SKM-1 treated with dmso at 0.1 percent for 144 hours (cell line): ENCODE measurements at regions not wholly inside any gene's neighbourhood (a gene's known extent, or its start where the extent isn't known, plus 50 kb on each side); places are given as distances from the start of the nearest gene placed in this dataset.
A peak's percentile ranks its signal among the peaks of the same experiment; 100 is the strongest.

Source experiments
- DNase-seq: peaks from one replicate; lab custom pipeline; 2025; ENCODE audit not compliant: unreplicated experiment; lab: John Stamatoyannopoulos, UW

DNA sequence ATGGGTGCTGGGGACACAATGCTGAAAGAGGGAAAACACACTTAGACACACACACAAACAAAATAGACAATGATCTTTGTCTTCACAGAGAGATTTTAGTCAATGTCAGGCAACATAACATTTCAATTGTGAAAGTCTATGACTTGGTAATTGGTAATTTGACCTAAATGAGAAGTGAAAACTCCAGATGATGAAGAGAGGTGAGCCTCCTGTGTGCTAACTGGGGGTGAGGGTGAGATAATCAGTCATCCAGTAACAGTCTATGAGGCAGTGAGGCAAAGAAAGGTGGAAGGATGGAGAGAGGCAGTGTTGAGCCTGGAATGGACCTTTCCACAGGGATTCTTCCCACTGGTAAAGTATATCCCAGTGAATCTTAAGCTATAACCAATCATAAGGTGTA is 744.2 kb downstream of the MAFB start:
- DNase-seq, result no peak

DNA sequence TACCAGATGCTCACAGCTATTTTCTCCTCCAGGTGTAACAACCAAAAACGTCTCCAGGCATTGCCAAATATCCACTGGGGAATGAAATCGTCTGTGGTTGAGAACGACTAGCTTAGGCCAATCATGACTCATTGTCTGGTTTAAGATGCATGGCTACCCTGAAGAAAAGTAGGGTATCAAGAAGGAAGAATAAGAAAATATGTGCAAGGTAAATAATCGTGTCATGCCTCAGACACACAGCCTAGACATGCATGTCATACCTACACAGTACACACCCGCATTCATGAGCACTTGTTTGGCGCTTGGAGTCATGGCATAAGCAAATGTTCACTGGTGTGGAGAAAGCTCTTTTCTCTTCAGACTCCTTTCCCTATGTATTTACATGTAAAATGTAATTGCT is 745.7 kb downstream of the MAFB start:
- no peak for DNase-seq

DNA sequence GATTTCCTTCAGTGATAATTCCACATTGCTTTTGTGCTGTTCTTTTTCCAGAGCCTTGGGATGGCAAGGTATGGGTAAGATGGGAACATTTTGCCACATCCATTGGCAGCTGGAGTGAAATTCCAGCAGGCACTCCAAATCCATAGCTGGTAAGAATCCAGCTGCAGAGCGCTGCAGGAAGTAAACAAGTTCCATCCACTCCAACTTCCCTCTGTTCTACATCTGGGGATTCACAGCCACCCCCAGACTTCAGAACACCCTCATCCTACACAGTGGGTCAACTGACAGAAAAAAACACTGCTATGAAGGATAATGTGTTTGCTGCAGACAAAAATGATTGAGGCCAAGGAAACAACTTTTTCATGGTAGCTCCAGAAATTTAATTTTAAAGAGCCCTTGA is 747.8 kb downstream of the MAFB start:
- DNase-seq, result no peak

DNA sequence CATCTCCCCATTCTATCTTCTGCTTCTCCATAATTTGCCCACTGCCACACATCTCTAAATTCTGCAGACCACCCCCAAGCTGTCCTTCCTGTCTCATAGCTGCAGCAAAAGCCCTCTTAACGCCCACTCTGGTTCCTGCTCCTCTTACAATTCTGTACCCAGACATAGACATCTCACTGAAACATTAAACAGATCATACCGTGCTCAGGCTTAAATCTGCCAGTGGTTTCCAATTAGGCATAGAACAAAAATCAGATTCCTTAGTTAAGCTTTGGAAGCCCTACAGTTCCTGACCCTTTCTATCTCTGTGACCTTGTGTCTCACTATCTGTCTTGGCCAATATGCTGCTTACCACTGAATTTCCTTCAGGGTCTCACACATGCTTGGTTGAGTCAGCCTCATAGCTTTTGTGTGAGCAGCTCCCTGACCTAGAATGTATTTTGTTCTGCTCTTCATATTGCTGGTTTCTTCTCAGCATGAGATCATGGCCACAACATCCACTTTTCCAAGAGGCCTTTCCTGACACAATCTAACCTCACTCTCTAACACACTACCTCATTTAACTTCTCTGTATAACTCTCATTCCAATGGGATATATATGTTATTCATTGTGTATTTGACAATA is 749.7 kb downstream of the MAFB start:
- DNase-seq, result no peak

DNA sequence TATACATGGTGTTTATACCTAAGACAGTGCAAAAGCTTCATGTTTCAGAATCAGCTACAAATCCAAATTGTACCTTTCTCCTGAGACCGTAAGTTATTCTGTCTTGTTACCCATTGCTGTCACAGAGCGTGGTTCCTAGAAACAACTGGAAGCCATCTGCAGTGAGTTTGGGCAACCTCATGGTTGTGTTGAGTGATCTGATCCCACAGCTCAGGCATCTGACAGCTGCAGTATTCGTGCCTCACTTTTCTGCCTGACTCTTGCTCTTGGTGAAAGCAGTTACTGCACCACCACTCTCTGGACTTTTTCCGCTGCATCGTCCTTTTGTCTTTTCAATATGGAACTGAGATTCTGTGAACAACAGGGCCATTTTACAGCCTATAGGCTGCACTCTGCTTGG is 752.6 kb downstream of the MAFB start:
- DNase-seq, result no peak

DNA sequence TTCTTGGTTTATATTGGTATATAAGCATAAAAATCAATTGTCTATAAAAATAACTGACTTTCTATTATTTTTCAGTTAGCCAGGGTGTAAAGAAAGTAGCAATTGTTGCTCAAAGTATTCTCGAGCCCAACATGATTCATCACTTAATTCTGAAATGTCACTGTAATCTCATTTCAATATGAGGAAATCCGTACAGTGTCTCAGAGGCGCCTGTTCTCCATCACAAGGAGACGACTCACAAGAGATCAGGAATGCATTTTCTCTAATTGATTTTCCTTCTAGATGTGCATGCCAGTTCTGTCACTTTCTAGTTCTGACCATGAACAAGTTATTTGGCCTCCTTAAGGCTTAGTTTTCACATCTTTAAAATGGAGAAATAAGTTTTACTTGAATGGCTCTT is 753.1 kb downstream of the MAFB start:
- DNase-seq, result no peak

DNA sequence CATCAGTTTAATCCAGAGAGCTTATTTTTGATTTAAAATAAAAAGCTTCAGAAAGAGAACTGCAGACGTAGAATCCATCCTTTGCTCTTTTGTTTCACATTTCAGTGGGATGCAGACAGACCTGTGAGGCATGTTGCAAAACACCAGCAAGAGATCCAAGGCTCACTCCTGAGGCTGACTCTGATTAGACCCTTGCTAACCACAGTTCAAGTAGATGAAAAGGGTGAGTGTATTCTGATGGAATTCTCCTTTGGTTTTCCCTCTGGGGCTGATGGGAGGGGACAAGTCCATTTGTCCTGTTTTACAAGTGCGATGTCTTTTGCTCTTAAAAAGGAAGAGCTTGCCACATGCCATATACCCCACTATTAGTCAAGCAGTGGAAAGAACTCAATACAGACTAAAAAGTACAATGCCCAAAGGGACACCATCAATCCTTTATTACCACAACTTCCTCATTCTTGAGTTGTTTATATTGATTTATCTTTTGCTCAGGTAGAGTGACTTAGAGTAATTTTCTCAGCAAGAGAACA is 772.7 kb downstream of the MAFB start:
- no peak for DNase-seq

DNA sequence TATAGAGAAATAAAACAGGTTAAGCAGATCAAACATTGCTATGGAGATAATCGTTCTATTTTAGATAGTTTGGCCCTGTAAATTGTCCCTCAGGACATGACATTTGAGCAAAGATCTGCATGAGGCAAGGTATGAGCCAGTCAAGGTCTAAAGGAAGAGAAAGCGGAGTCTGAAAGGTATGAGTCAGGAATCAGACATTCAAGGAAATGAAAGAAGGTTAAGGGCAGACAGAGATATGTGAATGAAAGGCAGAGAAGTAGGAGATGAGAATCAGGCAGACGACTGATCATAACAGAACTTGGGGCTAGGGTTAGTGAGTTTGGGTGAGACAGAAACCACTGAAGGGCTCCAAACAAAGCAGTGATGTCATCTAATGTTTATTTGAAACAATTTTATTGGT is 775.8 kb downstream of the MAFB start:
- no peak for DNase-seq

DNA sequence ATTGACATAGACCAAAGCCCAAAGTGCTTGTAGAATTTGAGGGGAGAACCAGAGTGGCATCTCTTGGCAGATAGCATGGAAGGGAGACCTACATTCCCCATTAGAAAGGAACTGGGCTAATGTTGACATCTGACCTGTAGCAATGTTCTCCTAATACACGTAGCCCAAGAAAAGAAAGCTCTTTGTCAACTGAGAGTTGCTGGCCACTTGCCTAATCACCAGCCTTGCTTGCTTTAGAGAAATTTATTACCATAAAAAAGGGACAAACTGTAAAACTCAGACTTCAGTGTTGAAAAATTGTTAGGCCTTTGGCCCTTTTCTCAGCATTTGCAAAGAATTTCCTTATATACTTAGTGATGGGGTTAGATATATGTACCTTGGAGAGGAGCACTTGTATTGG is 777.5 kb downstream of the MAFB start:
- no peak for DNase-seq

DNA sequence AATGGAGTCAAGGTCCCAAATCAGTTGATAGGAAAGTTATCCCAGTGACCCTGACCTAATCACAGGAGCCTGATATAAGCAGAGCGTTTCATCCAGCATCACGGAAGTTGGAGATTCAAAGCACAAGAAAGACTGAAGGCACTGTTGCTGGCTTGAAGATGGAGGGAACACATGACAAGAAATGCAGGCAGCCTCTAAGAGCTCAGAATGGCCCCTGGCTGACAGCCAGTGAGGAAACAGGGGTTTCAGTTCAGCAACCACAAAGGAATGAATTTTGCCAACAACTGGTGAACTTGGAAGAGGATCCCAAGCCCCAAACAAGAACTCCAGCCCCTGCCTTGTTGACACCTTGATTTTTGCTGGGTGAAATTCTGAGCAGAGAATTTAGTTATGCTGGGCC is 778.5 kb downstream of the MAFB start:
- DNase-seq, result no peak

DNA sequence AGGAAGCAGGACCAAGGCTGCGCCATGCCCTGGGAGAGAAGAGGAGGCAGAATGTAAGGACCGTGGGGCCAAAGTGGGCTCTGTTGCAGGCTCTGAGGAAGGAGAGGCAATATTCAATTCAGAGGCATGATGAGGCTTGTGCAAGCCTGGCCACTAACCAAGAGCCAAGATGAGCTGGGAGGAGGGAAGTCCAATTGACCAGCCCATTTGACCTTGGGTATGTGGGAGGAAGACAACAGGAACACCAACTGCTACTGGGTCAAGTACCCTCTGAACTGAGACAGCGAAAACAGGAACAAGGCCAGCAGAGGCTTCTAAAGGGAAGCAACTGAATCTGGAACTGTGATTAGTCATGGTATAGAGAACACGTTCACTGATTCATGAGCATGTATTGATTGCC is 779.6 kb downstream of the MAFB start:
- peak; percentile 41 for DNase-seq

DNA sequence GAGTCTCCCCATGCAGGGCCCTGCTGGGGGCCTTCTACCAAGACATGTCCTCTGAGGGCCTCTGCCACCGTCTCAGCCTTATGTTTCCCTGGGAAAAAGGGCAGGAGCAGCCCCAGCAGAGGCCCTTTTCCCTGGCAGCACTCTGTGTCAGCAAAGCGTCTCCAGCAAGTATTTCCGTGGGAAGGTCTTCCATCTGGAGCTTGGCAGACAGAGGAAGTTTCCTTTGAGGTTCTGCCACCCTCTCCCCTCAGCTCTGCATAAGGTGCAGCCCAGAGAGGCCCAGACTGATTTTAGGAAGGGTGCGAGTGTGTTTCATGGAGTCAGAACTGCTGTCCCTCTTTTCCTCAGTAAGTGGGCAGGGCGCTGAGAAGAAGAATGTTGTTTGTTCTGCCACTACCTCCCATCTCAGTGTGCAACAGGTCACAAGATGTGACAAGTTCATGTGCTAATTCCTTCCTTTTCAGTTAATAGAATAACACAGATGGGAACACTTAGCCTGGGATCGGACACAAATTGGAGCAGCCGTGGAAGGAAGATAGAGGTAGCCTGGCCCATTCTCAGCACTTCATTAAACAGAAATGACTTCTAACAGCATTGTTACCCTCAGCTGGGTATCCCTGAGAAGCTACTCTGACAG is 784.4 kb downstream of the MAFB start:
- no peak for DNase-seq

DNA sequence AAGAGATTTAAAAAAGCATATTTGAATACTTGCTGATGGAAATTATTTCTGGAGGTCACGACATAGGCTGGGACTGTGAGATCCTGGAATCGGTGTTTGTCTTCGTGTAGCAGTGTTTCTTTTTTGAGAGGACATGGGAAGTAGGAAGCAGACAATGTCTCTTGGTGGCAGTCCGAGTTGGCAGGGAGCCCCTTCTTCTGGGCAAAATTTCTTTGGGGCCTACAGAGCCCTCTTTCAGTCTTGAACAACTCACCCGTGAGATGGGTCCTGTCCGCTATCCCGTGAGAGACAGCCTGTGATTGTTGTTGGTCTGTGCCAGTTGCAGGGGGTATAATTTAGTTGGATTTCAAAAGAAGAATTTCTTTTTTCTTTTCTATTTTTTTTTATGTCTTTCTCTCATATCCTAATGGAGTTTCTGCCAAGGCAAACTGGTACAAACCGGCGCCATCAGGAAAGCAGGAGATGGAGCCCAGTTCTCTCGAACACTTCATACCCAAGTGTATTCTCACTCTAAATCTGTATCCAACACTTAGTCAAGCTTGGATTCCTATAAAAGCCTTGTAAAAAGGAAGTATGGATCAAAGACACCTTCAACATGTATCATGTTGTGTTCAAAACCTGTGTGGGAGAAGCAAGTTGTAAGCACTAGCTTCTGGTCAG is 785.1 kb downstream of the MAFB start:
- DNase-seq, result no peak

DNA sequence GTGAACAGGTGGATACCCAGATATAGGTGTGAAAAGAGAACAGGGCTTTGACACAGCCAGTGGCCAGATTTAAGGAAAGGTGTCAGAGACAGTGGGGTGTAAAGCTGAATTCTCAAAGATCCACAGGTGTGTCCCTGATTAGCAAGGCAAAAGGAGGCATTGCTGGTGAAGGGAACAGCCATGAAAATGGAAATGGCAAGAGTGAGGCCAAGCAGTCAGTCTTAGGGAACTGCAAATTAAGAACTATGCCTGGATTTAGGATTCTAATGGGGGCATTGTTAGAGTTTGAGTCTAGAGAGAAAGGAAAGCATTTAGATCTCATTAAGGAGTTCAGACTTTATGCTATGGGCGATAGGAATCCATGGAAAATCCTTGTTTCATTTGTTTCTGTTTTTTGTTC is 789.2 kb downstream of the MAFB start:
- DNase-seq, result no peak

DNA sequence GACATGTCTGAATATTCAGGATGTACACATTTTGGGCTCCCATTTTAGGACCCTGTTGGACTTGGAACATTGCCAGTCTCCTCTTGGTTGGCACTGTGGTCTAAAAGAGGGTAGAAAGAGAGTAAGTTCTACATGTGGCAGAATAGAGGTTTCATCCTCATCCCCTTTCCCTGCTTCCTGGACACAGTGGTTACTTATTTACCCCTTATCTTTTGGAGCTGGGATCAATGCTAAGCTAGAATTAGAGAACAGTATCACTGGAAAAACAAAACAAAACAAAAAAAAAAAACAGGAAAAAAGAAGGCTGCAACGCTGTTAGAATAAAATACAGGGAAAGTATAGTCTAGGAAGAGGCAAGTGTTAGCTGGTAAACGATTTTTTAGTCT is 790.6 kb downstream of the MAFB start:
- DNase-seq, result no peak

DNA sequence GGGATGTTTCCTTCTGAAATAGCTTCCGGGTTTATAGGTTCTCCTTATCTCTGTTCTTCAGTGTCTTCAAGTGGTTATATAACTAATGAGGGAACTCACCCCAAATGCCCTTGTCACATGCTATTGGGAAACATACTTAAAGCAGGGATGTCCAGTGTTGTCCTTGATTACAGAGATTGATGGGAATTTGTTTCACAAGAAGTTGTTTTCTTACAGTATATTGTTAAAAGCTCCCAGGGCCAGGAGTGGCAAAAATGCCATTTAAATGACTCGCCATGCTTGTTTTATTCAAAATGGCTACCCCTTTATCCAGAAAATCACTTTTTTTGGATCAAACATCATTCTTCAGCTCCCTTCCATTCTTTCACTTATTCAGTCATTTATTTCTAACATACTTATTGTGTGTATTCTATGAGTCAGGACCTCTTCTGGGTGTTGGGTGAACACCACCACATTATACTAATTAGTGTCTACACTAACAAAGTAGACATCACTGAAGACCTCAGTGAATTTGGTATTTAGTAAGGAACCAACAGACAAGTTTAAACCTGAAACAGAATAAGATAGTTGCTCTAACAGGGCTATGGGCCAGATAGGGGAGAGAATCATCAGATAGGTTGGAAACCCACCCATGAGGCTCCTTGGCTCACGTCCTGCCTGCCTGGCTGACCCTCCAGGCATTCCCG is 791.1 kb downstream of the MAFB start:
- DNase-seq, result no peak

DNA sequence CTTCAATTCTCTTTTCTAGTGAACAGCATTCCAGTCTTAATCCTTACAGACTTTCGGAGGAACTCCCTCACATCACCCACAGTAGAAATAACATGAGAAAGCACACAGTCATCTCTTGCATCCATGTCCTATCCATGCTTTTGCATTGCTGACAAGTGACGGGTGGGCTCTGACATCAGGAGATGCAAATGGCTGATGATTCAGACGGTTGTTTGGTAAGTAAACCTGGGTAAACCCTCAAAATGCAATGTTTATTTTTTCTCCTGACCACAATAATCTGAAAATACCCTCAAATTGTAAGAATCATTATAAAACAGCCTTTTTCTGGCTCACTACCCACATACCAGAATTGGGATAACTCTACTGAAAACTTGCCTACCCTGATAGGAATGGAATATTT is 792.0 kb downstream of the MAFB start:
- no peak for DNase-seq

DNA sequence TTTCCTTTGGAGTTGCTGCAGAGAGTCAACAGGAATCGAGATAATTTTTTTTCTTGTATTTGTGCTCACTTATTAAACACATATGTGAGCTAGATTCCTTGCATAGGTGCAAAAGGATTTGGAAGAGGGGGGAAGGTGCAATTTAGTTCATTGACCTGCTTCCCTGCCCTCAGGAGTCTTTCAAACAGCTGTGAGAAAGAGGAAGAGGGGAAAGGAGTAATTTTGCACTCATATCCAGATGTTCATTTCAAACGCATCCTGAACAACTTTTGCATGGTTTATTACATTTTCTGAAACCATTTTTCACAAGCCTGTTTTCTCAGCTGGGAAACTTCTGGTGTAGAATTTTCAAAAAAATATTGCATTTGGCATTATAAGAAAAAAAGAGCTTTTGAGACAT is 795.0 kb downstream of the MAFB start:
- no peak for DNase-seq

DNA sequence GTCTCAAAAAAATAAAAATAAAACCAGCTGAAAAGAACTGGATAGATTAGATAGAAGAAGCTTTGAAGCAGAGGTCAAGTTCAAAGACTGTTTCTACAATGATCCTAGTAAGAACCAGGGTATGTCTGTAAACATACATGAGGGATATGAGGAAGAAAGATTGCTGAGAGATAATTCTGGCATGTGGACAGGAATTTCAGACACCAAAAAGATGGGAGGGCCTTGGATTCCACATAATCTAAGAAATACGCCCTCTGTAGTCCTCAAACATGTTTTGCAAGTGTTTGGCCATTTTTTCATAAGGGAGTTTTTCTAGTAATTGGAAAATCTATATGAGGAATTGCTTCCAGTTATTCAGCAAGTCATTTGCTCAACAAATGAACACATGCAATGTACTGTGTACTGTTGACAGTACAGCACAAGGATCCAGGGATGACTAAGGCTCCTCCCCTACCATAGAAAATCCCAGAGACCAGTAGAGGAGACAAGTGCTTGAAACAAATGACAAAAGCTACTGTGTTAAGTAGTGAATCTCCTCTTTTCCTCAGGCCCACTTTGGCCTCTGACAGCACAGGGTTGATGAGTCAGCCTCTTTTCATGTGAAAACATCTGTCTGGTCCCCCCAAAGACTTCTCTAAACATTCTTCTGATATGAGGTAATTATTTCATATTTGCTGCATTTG is 795.9 kb downstream of the MAFB start:
- DNase-seq, result no peak

DNA sequence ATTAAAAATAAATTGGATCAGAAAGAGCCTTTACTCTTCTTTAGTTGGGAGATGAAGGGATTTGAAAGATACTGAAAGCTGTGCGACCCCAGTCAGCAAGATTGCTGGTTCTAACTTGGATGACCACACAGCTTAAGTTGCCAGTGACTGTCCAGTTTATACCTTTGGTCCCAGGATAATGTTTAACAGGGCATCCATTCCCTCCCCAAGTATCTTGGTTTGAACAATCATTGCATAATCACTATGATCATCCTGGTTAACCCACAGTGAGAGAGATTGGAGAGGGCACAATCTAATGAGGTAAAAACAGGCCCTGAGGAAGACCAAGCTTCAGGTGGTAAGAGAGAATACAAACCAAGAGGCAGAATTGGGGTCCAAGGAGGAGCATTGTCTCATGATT is 798.3 kb downstream of the MAFB start:
- no peak for DNase-seq

DNA sequence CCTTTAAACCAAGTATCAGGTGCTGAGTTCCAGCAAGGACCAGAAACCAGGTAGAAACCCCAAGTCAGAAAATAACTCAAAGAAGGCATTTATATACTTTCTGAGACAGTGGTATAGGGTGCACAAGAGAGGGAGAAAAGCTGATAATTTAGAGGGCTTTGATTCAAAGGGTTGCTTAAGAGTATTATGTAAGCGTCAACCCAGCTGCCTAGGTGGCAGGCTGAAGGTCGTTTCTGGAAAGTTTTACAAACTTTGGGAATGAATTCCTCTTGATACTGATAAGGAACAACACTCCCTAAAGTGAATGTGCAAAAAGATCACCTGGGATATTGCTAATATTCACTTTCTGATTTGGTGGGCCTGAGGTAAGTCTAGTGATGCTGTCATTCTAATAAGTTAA is 800.7 kb downstream of the MAFB start:
- DNase-seq, result no peak
